SK-N-SH treated with all-trans-retinoic acid at 6 μM for 48 hours (cell line): ENCODE measurements at regions not wholly inside any gene's neighbourhood (a gene's known extent, or its start where the extent isn't known, plus 50 kb on each side); places are given as distances from the start of the nearest gene placed in this dataset.

Experiments used
- CSRNP3 ChIP-seq: fragments of 250-450 bp; sonication (Bioruptor Pico); IDR thresholded peaks from 2 replicates; pipeline ENCODE4 v1.5.1; 2021; ENCODE audit warnings: mild to moderate bottlenecking, moderate library complexity
- RARB ChIP-seq: fragments of 250-450 bp; sonication (Bioruptor Pico); IDR thresholded peaks from 2 replicates; pipeline ENCODE4 v1.8.0; 2021; ENCODE audit warnings: mild to moderate bottlenecking, moderate library complexity
- ZNF70 ChIP-seq: fragments of 450-650 bp; formaldehyde crosslinking; IDR thresholded peaks from 2 replicates; pipeline ENCODE4 v1.5.0; 2020; ENCODE audit warnings: mild to moderate bottlenecking, moderate library complexity

GRCh38 chr10:88032566-88032965 lies 169.1 kb downstream of the PTEN start:
- TF ChIP-seq RARB (CRISPR knock-in tag) (no peak), ZNF70 (CRISPR knock-in tag) (no peak), CSRNP3 (no peak)
